ENCODE measurements at regions not wholly inside any gene's neighbourhood (a gene's known extent, or its start where the extent isn't known, plus 50 kb on each side); places are given as distances from the start of the nearest gene placed in this dataset.

- no peak for ATAC-seq
These were observed 114.6 kb downstream of the C5orf15 start for GRCh38 chr5:133853646-133854365.

DNA sequence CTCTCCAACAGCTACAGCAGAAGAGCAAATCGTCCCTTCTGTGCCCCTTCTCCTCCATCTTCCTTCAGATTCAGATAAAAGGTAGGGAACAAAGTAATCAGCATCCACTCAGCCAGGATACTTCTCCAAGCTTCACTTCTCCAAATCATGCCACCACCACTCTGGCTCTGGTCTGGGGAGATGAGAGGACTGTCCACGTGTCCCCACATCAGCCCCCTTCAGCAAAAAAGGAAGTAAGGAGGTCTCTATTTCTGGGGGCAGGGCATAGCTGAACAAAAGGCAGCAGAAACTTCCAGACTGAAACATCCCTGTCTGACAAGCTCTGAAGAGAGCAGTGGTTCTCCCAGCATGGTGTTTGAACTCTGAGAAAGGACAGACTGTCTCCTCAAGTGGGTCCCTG, 116.9 kb downstream of the C5orf15 start:
- no peak for ATAC-seq

DNA sequence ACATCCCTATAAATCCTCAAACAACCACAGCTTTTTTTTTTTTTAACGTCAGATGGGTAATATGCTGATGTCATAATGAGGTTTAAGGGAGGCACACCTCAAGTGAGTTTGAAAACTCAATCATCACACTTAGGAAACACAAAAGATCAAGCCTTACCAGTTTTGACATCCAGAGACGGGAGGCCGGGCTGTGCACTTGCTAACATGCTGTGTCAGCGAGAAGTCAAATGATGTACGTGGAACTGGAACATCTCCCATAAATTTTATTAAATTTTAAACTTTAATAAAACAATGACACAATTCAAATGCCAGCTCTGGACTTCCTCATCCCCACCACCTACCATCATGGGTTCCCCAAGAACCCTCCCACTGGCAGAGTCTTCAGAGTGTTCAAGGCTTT, 117.6 kb downstream of the C5orf15 start:
- no peak for ATAC-seq

- no peak for ATAC-seq
These were observed 119.3 kb downstream of the C5orf15 start for GRCh38 chr5:133849116-133849515.

GRCh38 chr5:133848341-133848811, 120.0 kb downstream of the C5orf15 start:
- no peak for ATAC-seq

DNA sequence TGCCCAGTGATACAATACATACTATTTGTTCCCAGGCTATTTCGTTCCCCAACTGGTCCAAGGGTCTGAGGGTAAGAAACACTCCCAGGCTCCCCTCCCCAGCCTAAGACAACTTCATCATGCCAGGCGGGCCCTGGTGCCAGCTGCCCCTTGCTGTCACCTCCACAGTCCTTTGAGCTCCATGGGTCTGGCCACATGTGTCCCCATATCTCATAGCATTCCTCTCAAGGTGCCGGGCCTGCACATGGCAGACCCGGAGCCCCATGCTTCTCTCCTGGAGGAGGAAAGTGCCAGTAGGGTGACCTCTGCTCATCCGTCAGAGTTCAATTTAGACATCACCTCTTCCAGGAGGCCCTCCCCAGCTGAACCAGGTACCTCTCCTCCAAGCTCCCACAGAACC, 120.5 kb downstream of the C5orf15 start:
- no peak for ATAC-seq

DNA sequence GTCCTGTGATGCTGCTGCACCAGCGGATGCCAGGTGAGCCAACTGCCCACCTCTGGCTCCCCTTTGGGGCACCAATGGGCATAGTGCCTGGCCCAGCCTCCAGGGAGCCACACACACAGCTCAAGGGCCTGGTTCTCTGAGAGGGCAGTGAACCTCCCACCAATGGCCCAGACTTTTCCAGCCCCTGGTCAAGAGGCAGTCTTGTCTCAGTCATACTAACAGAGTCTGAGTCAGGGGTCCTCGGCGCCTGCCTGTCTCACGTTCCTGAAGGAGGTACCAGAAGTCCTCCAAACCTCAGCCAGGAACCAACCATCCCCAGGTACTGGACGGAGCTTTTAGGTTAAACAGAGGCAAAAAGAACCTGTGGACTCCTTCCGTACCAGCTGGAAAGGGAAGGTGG, 121.1 kb downstream of the C5orf15 start:
- ATAC-seq = no peak

DNA sequence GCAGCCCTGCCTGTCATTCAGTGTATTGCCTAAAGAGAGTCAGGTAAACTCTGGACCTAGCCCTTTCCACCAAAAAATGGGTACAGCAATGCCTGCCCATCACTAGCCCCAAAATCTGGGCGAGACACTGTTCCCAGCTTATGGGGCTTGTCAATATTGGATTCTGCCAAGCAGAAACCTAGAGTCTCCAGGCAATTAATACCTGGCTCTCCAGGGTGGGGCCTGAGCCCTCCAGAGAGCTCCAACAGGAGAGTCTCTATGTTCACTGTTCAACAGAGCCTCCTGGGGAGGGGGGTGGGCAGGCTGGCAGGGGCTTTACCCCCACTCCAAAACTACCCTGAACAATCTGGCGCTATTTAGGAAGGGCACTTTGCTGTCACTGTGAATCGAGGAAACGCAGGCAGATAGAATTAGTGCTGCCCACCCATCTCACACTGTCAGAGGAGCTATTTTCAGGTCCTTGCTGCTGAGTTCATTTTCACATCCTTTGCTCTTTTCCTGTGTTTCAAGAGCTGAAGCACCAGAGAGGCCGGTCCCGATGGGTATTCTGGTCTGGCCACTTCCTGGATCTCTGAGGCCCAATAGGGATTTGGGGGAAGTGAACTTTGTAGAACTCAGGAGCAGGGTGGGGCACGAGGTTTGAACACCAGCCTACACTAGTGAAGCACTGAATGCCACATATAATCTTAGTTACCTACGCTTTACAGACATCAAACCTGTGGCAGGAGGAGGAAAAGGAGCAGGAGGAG, 121.8 kb downstream of the C5orf15 start:
- no peak for ATAC-seq

GRCh38 chr5:133845271-133845670, 123.2 kb downstream of the C5orf15 start:
- ATAC-seq = no peak

- no peak for ATAC-seq
These were observed 123.6 kb downstream of the C5orf15 start for GRCh38 chr5:133844836-133845235.

DNA sequence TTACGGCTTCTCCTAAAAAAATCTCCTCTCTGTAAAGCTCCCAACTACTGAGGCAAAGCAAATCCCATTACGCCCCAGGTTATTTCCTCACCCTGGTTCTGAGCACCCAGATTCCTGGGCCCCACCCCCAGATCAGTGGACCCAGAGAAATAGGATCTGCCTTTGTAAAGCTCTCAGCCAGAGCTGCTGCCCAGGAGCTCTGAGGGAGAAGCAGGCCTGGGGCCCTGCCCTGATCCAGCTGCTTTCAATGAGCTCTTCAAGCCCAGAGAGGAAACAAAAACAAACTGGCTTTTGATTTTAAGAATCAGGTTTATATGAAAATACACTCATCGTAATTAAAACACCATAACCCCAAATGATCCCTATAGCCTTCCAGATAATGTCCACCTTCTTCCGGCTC, 124.5 kb downstream of the C5orf15 start:
- ATAC-seq = no peak

DNA sequence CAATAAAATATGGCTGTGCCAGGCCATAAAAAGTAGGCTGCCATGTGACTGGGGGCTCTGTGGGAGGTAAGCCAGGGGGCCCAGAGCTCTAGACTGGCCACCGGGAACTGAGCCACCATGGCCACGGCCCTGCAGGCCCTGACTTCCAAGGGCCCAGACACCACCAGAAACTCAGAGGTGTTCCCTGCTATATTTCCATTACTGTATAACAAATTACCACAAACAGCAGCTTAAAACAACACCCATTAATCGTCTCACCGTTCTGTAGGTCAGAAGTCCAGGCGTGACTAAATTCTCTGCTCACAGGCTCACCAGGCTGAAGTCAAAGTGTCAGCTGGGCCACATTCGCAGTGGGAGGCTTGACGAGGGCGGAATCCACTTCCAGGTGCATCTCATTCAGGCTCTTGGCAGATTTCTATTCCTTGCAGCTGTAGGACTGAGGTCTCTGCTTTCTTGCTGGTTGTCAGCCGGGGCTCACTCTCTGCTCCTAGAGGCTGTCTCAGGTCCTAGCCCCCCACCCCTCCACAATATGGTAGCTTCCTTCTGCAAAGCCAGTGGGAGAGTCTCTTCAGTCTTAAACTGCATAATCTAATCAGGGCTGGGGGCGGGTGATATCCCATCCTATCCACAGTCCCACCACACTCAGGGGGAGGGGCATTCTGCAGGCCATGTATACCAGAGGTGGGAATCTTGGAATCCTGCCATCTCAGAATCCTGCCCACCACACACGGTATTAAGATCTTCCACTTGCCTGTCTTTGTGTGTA, 125.4 kb downstream of the C5orf15 start:
- no peak for ATAC-seq

DNA sequence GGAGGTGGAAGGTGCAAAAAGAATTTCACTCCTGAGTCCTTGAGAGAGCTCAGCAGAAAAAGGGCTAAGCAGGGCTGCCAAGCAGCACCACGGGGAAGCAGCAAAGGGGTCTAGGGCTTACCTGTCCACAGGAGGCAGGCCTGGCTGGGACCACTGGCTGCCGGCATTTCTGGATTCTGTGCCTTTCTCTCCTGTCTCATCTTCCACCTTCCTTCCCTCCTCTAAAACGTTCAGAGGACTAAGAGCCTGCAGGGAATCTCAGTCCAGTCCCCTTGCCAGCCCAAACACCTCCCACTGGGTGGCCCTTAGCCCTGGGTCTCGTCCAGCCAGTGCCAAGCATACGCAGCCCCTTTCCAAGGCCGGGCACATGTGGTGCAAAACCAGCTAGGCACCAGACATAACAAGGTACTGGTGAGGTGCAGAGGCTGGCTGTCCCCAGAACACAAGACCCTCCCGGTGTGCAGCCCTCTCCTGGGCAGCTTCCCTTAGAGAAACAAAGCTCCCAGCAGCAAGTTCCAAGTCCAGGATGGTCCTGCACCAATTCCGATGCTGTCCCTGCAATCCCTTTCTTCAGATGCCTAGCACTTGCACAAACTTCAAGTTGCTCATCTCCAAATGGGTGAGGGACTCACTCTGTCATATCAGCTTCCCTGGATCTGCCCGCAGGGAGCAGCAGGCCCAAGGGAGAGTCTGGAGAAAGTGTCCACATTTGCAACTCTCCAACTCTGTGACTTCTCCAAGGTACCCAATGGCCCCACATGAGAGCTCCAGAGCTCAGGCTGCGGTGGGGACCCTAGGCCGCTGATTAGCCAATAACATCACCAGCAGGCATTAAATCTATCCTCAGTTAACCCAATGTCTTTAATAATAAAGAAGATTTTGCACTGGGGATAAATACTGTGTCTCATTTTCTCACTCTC, 126.3 kb downstream of the C5orf15 start:
- ATAC-seq = no peak

DNA sequence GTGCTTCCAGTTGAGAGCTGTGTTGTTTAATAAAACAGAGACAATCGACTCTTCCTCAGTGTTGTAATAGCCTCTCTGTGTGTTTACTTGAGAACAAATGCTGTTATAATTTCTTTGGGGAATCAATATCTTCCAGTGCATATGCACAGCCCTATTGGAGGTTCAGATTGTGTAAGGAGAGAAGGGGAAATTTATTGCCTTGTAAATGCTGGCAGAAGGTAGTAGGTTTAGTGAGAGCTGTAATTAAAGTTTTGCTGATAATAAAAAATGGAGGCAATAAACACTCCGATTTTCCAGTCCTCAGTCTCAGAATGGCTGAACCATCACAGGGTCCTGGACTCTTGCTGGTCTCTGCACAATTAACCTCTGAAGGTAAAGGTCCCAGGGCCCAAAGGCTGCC, 128.3 kb downstream of the C5orf15 start:
- ATAC-seq = no peak

DNA sequence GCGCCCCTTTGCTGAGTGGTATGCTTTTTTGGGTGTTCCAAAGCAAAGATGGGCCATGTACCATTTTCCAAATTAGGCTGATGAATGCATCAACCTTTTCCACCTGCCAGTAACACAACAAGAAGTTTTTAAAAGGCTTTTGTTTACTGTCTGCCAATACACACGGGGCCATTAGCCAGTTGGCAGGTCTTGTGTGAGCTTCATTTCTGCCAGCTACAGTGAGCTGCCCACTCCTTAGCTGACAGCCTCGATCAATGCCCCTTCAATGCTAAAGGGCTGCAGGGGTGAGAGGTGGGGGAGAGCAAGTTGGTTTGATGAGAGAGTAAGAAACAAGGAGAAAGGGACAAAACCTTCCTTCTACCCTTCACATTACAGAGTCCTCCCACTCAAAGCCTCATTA, 128.7 kb downstream of the C5orf15 start:
- ATAC-seq = no peak

GRCh38 chr5:133839090-133839489, 129.3 kb downstream of the C5orf15 start:
- no peak for ATAC-seq

GRCh38 chr5:133838286-133838685, 130.1 kb downstream of the C5orf15 start:
- no peak for ATAC-seq

- ATAC-seq = no peak
These were observed 136.8 kb downstream of the C5orf15 start for GRCh38 chr5:133831491-133832224.

- ATAC-seq = no peak
These were observed 137.5 kb downstream of the C5orf15 start for GRCh38 chr5:133830911-133831310.

GRCh38 chr5:133830281-133830680, 138.1 kb downstream of the C5orf15 start:
- ATAC-seq = no peak

DNA sequence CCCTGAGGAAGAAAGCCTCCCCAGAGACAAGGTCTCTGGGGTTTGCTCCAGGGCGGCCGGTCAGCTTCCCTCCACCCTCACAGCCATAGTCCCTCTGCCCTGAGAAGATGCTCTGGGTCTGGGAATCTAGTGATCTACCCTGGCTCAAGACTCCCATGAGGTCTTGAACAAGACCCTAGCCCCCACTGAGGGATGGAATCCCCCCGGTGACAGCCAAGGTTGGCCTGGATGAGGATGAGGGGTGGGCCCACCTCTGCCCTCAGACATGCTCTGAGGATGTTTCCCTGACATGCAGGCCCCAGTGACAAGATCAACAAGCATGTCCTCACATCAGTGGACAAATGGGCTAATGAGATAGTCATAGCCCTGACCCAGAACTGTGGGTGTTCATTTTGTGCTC, 138.6 kb downstream of the C5orf15 start:
- ATAC-seq = no peak

GRCh38 chr5:133828722-133829121, 139.7 kb downstream of the C5orf15 start:
- no peak for ATAC-seq
